ENCODE measurements at regions not wholly inside any gene's neighbourhood (a gene's known extent, or its start where the extent isn't known, plus 50 kb on each side); places are given as distances from the start of the nearest gene placed in this dataset.
A peak's percentile ranks its signal among the peaks of the same experiment; 100 is the strongest.
"Not testable (repeated sequence)": the region's sequence is repeated elsewhere in the genome, so short reads cannot be mapped to it uniquely, and the experiment has no call there.

DNA sequence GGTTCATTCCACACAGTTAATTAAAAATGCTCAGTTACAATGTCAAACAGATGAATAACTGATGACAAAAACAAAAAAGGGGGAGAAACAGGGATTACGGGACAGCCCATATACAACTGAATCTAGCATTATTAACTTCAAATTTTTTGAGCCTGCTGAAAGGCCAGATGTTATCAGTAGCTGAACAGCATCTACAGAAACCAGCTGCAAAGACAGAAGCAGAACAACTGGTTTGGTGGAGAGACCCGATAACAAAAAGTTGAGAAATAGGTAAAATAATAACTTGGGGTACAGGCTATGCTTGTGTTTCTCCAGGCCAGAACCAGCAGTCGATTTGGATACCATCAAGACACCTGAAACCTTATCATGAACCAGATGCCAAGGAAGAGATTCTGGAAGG lies 109.8 kb downstream of the SEPTIN7 start:
- DNase-seq, result not testable (repeated sequence)

DNA sequence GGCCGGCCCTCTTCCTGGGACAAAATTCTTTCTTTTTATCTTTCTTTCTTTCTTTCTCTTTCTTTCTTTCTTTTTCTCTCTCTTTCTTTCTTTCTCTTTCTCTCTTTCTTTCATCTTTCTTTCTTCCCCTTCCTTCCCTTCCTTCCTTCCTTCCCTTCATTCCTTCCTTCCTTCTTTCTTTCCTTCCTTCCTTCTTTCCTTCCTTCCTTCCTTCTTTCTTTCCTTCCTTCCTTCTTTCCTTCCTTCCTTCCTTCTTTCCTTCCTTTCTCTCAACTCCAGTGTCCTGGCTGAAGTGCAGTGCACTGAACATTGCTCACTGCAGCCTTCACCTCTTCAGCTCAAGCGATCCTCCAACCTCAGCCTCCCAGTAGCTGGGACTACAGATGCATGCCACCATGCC lies 112.5 kb downstream of the SEPTIN7 start:
- DNase-seq, result not testable (repeated sequence)

DNA sequence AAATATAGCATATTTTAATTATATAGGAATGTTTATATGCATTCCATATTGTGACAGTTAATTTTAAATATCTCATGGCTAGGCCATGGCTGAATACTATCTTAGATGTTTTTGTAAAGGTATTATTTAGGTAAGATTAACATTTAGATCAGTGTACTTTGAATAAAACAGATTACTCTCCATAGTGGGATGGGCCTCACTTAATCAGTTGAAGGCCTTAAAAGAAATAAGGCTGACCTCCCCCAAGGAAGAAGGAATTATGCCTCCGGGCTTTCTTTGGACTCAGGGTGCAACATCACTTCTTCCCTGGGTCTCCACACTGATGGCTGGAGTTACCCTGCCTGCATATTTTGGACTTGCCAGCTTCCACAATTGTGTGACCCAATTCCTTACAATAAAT lies 113.4 kb downstream of the SEPTIN7 start:
- DNase-seq, result not testable (repeated sequence)

DNA sequence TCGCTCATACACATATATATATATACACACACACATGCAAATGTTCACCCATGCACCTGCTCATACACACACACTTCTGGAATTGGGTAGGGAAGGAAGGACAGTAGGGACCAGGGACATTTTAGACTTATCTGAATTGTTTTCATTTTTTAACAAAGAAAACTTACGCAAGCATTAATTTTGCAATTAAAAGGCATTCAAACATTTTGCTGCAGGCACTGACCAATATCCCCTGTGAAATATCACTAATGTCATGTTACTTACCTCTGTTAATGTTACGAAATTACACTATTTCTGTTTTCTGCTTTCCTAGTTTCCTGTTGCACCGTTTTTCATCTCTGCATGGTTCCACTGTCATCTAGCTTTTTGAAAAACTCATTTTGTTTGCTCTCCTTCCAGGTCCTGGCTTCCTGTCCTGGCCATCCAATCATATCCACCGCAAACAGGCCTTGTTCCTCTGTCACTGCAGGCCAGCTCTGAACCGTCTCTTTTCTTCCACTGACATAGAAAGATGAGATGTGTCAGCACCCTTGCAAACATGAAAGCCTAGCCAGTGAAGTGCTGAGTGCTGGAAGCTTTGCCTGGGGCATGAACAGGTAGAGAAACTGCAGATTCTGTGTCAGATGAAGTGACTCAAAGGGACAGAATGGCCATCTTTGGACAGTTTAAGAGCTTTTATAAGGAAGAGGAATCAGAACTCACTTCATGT lies 114.5 kb downstream of the SEPTIN7 start:
- not testable (repeated sequence) for DNase-seq

DNA sequence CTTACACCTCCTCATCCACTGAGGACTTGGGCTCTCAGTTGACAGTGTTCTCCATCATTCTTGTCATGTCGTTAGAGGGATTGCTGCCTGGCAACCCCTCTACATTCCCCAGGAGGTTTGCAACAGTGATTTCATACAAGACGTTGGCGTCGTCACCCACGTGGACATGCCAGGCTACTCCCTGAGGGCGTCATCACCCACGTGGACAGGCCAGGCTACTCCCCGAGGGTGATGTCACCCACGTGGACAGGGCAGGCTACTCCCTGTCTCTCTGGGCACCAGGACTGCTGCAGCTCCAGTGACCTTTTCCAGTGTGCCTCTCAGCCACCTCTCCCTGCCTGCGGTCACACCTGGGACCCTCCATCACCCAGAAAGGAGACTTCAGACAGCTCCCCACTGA lies 117.4 kb downstream of the SEPTIN7 start:
- not testable (repeated sequence) for DNase-seq

DNA sequence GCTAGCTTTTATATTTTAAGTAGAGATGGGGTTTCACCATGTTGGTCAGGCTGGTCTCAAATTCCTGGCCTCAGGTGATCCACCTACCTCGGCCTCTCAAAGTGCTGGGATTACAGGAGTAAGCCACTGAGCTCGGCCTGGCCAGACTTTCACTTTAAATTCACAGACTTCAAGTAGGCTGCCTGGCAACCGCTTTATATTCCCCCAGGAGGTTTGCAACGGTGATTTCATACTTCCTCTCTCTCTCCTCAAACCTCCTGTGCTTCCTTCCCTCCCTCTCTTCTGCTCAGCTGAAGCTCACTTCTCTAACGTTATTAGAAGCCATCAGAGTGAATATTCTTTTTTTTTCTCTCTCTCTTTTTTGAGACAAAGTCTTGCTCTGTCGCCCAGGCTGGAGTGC lies 118.8 kb downstream of the SEPTIN7 start:
- not testable (repeated sequence) for DNase-seq

DNA sequence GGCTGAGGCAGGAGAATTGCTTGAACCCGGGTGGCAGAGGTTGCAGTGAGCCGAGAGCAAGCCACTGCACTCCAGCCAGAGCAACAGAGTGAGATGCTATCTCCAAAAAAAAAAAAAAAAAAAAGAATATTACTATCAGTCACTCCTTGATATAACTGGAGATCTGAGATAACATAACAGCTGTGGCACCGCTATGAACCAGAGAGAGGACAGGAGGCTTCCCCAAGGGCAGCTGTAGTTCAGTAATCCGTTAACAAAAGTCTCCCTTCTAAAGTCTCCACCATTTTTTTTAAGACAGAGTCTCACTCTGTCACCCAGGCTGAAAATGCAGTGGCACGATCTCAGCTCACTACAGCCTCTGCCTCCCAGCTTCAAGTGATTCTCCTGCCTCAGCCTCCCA lies 120.5 kb downstream of the SEPTIN7 start:
- DNase-seq, result not testable (repeated sequence)

DNA sequence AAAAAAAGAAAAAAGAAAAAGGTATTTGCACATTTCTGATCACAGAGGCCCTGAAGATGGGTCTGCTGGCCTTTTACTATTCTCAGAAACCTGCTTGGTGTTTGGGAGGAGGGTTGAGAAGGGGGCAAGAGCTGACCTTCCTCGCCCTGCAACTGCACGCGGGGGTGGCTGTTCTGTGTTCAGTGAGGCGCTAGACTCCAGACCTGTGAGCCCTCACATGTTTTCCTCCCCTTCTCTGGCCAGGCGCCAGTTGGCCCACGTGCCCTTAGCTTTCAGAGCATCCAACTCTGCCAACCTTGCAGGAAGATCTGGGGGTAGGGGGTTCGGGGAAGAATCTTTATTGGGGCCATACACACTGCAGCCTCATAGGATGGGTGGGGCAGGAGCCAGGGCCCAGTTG lies 123.8 kb downstream of the SEPTIN7 start:
- DNase-seq, result not testable (repeated sequence)

DNA sequence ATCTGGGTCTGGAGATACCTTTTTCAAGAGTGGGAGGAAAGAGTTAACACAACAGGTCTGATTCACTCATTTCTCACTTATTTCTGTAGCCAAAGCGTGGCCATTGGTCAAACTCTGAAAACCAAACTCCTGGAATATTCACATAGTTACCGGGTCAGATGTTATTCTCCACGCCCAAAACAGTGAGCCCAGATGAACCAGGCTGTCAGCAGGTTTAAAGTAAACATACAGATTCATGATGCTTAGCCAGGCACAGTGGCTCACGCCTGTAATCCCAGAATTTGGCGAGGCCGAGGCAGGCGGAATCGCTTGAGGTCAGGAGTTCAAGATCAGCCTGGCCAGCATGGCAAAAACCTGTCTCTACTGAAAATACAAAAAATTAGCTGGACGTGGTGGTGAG lies 126.1 kb downstream of the SEPTIN7 start:
- DNase-seq, result not testable (repeated sequence)

DNA sequence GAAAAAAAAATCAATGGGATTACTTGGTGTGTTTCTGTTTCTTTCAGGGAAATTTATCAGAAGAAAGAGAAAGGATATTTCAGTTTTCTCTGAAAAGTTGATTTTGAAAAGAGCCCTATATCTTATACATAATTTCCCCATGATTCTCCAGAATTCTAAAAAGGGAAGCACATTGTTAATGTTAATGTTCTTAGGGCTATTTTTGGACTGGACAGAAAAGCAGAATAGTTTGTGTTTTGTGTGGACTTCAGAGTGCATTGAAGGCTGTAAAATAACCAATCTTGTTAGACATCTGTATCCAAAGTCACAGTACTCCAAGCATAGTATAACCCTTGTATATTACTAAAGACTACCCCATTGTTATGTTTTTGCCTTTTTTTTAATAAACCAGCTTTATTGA lies 130.3 kb downstream of the SEPTIN7 start:
- not testable (repeated sequence) for DNase-seq

DNA sequence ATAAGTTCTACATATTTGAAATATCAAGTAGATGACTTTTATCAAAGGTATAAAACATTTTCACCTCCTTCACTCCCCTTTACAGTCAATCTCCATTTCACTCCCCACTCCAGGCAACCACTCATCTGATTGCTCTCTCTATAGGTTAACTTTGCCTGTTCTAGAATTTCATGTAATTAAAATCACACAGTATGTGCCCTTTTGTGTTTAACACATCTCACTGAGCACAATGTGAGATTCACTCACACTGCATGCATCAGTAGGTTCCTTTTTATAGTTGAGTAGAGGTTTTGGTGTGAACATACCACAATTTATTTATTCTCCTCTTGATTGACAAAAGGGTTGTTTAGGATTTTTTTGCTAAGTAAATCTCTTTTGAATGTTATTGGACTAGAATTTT lies 130.7 kb downstream of the SEPTIN7 start:
- DNase-seq, result not testable (repeated sequence)

DNA sequence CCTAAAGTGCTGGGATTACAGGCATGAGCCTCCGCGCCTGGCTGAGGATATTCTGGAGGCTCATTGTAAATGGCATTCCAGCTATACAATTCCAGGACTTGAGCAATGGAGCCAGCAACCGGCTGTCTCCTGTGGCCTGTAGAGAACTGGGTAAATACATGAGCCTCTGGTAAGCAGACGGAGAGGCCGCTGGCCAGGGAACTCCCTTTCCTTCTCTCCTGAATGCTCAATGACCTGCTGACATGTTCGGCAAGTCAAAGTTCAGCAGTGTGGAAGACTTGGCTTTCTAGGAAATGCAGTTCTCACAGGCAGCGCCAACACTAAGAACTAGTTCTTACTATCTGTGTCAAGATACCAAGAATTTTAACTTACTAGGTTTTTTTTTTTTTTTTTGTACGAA lies 139.8 kb downstream of the SEPTIN7 start:
- DNase-seq, result not testable (repeated sequence)

DNA sequence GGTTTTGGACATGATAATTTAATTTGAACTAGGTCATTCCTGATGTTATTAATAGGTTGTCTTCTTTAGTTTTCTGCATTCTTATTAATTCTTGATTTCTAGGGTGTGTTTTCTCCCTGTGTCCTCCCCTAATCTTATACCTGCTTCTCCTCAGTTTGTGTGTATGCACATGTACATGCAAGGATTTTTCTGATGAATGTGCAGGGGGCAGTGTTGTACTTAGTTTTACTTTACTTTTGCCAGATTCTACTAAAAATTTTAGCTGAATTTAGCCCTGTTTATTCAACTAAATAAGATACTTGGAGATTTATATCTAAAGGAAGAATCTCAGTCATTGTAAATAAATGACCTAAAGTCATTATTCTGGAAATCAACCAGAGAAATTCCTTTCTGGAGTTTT lies 144.8 kb downstream of the SEPTIN7 start:
- not testable (repeated sequence) for DNase-seq

DNA sequence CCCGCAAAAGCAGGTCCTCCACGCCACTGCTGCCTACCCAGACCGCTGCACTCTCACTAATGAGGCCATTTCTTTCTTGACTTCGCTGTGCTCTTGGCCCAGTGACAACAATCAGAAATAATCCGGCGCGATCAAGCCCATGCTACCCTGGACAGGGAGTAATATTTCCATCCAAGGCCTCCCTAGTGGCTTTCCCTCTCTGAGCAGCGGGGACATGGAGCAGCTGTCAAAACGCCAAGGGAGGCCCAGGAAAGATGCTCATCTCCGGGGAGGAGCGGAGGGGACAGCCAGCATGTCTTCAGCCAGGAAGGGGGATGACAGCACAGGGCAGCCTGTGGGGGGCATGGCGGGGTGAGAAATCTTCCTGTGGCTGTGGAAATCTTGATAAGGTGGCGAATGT lies 154.9 kb downstream of the SEPTIN7 start:
- not testable (repeated sequence) for DNase-seq

DNA sequence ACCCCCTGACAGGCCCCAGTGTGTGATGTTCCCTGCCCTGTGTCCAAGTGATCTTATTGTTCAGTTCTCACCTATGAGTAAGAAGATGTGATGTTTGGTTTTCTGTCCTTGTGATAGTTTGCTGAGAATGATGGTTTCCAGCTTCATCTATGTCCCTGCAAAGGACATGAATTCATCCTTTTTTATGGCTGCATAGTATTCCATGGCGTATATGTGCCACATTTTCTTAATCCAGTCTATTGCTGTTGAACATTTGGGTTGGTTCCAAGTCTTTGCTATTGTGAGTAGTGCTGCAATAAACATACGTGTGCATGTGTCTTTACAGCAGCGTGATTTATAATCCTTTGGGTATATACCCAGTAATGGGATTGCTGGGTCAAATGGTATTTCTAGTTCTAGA lies 156.1 kb downstream of the SEPTIN7 start:
- DNase-seq, result not testable (repeated sequence)

DNA sequence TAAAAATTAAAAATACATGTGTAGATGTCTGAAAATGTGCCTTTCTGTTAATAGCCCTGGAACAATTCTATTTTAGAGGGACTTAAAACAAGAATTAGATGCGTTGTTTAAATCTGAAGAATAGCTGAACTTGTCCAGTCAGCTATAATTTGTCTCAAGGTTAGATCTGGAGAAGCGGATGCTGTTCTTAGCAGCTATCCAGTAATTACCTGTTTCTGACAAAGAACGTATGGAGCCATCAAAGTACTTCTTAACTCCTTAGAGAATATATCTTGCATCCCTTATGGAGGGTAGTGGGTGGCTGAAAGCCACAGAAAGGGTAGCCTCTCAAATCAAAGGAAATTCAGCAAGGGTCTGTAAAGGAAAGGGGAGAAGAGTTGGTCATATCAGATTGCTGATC lies 160.4 kb downstream of the SEPTIN7 start:
- DNase-seq, result not testable (repeated sequence)

DNA sequence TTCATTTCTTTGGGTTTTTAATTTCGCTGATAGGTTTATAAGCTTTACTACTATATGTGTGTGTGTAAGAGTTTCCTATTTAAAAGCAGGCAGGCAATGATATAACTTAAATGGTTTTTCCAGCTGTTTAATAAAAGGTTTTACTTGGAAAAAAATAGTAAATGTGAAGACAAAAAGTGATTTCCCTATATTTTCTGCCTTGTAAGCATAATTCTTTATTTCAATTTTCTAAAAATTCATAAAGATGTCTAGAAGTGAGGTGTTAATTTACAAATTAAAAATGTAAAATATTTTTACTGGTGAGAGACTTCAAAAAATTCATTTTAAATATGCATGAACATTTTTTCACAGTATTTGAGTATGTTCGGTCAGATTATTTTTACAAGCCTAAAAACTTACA lies 161.8 kb downstream of the SEPTIN7 start:
- DNase-seq, result not testable (repeated sequence)

DNA sequence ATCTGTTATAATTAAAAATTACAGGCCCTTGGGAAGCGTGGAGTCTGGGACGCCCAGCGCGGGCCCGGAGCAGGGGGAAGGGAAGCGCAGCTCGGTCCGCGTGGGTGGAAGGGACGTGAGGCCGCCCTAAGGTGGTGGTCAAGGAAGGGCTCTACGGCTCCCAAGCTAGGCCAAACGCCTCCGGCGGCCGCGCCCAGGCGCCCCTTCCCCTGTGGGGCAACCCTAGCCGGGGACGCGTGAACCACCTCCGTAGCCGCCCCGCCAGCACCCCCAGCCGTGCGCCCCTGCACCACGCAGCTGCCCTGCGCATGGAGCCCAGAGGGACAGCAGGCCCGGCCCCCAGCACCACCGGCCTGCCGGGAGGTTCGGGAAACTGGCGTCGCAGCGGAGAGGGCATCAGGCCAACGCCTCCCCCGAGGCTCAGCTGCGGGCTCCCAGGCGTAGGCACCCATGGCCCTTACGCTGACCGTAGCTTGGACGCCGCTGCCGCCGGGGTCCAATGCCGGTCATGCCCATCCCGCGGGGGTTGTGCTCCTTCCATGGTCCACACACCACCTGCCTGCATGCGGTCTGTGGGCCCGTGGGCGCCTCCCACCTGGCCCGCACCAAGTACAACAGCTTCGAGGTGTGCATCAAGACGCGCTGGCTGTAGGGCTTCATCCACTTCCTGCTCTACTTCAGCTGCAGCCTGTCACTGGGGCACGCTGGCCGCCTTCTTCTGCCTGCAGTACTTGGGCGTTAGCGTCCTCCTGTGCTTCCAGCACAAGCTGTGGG lies 166.7 kb downstream of the SEPTIN7 start:
- DNase-seq, result peak; percentile 38

DNA sequence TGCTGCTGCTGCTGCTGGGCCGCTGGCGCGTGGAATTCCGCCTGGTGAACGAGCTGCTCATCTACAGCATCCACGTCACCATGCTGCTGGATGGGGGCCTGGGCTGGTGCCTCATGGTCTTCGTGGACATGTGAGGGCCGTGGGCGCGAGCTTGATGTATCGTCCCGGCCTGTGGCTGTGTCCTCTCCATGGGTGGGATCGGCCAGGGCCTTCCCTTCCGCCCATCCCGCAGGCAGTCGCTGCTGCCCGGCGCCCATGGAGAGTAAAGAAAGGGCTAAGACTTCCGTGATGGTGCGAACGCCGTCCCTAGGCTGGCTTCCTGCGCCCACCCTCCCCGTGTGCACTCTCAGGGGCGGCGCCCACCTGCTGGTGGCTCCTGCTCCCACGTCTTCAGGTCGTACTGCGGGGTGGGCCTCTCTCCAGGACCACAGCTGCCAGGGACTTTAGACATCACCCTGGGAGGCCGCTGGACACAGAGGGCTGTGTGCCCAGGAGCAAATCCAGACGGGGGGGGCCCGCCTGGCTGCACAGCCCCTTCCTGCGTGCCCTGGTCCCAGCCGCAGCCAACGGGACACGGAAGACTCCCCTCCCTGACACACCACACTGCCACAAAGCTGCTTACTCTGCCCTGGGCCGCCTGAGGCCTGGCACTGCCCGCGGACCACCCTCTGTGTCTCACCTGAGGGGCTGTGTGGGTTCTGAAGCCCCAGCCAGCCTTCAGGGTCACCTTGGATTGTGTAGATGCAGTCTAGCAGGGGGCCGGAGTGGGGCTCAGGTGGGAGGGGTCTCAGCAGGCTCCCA lies 167.5 kb downstream of the SEPTIN7 start:
- no peak for DNase-seq

DNA sequence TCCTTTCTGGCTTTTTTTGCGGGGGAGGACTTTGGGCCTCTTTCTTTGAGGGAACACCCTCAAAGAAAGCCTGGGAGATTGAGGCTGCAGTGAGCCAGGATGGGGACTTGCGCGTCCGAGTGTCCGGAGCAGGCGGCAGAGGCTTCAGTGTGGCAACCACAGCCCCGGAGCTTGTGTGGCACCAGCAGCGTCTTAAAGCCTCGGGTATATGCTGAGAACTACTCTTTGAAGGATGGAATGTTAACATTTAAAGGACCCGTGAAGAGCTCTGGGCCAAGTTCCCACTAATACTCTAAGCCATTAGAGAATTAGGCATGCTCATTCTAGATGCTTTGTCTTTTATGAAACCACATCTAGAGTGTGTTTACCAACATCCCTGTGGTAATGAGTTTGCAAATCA lies 168.2 kb downstream of the SEPTIN7 start:
- DNase-seq, result no peak

DNA sequence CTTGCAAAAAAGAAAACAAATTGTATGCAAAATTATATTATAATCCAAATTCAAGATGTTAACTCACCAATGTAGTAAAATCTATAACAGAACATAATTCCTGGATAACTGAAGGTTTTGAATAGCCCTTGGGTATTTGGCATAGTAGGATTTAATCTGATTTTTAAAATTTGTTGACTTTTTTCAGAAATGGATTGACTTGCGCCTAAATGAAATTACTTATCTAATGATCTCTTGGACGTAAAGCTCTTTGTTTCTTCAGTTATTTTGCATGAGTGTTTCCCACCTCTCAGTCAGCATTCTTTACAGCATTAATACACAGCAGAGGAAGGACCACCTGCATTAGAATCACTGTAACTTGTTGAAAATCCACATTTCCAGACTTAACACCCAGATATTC lies 169.6 kb downstream of the SEPTIN7 start:
- no peak for DNase-seq

DNA sequence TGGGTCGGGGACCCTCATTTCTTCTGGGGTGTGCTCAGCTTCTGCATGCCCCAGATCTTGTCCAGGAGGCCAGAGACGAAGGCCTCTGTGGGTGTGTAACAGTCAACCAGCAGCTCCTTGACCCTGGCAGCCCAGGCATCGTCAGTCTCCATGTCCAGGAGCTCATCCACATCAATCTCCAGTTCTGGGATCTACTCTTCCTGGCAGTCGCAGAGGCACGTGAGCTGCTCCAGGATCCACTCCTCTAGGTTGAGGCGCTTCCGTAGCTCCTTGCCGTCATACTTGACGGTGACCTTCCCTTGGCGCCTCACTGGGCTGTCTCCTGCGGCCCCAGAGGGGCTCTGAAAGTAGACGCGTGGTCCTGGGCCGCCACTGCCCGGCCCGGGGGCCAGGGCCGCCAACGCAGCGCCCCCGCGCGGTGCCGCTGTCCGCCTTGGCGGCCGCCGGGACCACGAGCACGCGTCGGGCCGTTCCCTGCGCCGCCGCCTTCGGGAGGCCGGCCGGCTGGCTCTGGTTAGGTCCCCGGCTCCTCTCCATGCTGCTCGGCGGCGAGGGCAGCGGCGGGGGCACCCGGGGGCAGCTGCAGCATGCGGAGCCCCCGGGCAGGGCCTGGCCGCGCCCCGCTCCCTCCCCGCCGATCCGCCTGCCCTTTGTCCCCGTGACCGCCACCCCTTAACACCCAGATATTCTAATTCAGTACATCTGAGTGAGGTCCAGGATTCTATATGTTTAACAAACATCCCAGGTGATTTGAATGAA lies 170.5 kb downstream of the SEPTIN7 start:
- peak; percentile 47 for DNase-seq
